Fibroblast of lung (primary cell): ENCODE measurements at regions not wholly inside any gene's neighbourhood (a gene's known extent, or its start where the extent isn't known, plus 50 kb on each side); places are given as distances from the start of the nearest gene placed in this dataset.

Experiments used
- DNase-seq, 2 donors: peaks; one replicate each; pipeline versions ENCODE4 v3.0.0 to v3.0.0-alpha.2; 2010; ENCODE audit warnings: low read depth in 2 of 2
- H2AFZ ChIP-seq: 2 replicates; pipeline ENCODE4 v1.5.1; 2012; ENCODE audit warnings: low read length, control low read depth, inconsistent platforms
- H3K27ac ChIP-seq: 2 replicates; pipeline ENCODE4 v1.5.1; 2011; ENCODE audit warnings: low read length, control low read depth; ENCODE audit not compliant: insufficient read depth
- H3K27me3 ChIP-seq: 2 replicates; pipeline ENCODE4 v1.5.1; 2011; ENCODE audit warnings: mild to moderate bottlenecking, low read length; ENCODE audit not compliant: control insufficient read depth, insufficient read depth
- H3K36me3 ChIP-seq: 2 replicates; pipeline ENCODE4 v1.5.1; 2011; ENCODE audit warnings: low read length; ENCODE audit not compliant: control insufficient read depth, insufficient read depth
- H3K4me1 ChIP-seq: 2 replicates; pipeline ENCODE4 v1.5.1; 2011; ENCODE audit warnings: low read length; ENCODE audit not compliant: control insufficient read depth, insufficient read depth; ENCODE audit errors: extremely low read depth
- H3K4me2 ChIP-seq: 2 replicates; pipeline ENCODE4 v1.5.1; 2011; ENCODE audit warnings: low read length, control low read depth; ENCODE audit not compliant: insufficient read depth; ENCODE audit errors: extremely low read depth
- H3K4me3 ChIP-seq, 4 experiments: fragments of 200-600 bp in 1 of 4; sonication (generic) in 1 of 4; replicated peaks in 1 of 4; 2 replicates each; pipeline ENCODE4 v1.5.1; 2011 to 2016; ENCODE audit warnings: low read length in 4 of 4, low read depth in 3 of 4, mild to moderate bottlenecking in 3 of 4, control low read depth in 2 of 4, inconsistent platforms in 1 of 4, mixed read lengths in 1 of 4; ENCODE audit not compliant: insufficient read depth in 1 of 4; ENCODE audit errors: control extremely low read depth in 1 of 4
- H3K79me2 ChIP-seq: 2 replicates; pipeline ENCODE4 v1.5.1; 2012; ENCODE audit warnings: mild to moderate bottlenecking, low read length, inconsistent platforms; ENCODE audit not compliant: control insufficient read depth, insufficient read depth
- H3K9ac ChIP-seq: 2 replicates; pipeline ENCODE4 v1.5.1; 2011; ENCODE audit warnings: mild to moderate bottlenecking, low read length, control low read depth; ENCODE audit not compliant: insufficient read depth
- H3K9me3 ChIP-seq: 2 replicates; pipeline ENCODE4 v1.5.1; 2012; ENCODE audit warnings: low read depth, low read length; ENCODE audit not compliant: control insufficient read depth, insufficient read depth
- H4K20me1 ChIP-seq: 2 replicates; pipeline ENCODE4 v1.5.1; 2011; ENCODE audit warnings: low read length; ENCODE audit not compliant: control insufficient read depth, insufficient read depth; ENCODE audit errors: extremely low read depth
- EZH2 ChIP-seq: IDR thresholded peaks from 2 replicates; pipeline ENCODE4 v1.5.1; 2012; ENCODE audit warnings: low read length, control low read depth, mild to moderate bottlenecking; ENCODE audit errors: missing control alignments
- TF ChIP-seq, protein P1 (sequence below), 2 donors: IDR thresholded peaks in 1 of 2; conservative IDR thresholded peaks in 1 of 2; 1 replicate in 1 of 2; 2 replicates in 1 of 2; pipeline ENCODE4 v1.5.1; 2011 to 2012; ENCODE audit warnings: low read length in 2 of 2, control low read depth in 1 of 2, inconsistent platforms in 1 of 2, low read depth in 1 of 2, mild to moderate bottlenecking in 1 of 2

DNA sequence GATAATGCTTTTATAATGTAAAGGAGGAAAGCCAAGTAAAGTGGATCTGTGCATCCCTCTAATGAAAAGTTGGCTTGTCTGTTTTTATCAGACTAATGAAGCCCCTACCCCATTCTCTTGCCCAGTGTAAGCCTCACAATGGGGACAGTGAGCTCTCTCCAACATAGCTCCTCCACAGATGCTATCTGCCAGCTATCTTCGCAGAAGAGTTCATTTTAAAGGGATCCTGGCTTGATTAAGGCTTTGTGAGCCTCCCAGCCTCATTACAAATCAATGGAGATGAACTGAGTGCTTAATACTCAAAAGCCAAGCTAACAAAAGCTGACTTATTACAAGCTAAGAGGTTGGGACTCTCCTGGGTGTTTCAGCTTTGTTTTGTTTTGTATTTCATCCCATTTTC, 514.7 kb downstream of the NUF2 start:
- Histone ChIP-seq H3K4me1 (no peaks in the 10 kb centered on the region), H3K27me3 (no peaks in the 10 kb centered on the region), H2AFZ (no peak overlapping the region), H3K4me2 (no peak overlapping the region), H3K27ac (no peak overlapping the region), H3K79me2 (no peaks in the 10 kb centered on the region), H4K20me1 (no peaks in the 10 kb centered on the region), H3K4me3 (no peak overlapping the region), H3K36me3 (no peaks in the 10 kb centered on the region), H3K9ac (no peak overlapping the region), H3K9me3 (no peaks in the 10 kb centered on the region)
- TF ChIP-seq EZH2 = no peak
- TF ChIP-seq, protein P1, sequence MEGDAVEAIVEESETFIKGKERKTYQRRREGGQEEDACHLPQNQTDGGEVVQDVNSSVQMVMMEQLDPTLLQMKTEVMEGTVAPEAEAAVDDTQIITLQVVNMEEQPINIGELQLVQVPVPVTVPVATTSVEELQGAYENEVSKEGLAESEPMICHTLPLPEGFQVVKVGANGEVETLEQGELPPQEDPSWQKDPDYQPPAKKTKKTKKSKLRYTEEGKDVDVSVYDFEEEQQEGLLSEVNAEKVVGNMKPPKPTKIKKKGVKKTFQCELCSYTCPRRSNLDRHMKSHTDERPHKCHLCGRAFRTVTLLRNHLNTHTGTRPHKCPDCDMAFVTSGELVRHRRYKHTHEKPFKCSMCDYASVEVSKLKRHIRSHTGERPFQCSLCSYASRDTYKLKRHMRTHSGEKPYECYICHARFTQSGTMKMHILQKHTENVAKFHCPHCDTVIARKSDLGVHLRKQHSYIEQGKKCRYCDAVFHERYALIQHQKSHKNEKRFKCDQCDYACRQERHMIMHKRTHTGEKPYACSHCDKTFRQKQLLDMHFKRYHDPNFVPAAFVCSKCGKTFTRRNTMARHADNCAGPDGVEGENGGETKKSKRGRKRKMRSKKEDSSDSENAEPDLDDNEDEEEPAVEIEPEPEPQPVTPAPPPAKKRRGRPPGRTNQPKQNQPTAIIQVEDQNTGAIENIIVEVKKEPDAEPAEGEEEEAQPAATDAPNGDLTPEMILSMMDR (conservative IDR thresholded peaks at IDR 0.05 in 1 of 2, IDR thresholded peaks at IDR 0.05 in 1 of 2; ENCODE audit: low read depth in 1 of 2, low read length in 2 of 2) = no peak
- no peak for DNase-seq

DNA sequence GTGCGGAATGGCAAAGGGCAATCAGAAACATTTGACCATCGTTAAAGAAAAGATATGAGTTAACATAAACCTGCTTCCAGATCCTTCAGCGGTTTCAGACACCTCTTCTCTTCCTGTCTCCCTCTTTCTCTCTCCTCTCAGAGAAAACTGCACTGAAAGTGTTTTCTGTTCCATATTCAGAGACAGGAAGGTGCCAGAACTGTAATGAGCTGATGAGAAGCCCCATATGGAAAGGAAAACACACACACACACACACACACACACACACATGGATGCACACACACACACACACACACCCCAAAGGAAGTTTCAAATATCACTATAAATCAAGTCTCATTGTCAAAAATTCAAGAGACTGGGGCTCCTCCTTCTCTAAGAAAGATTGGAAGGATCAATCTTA, 515.5 kb downstream of the NUF2 start:
- TF ChIP-seq EZH2 = no peak
- TF ChIP-seq, protein P1 (conservative IDR thresholded peaks at IDR 0.05 in 1 of 2, IDR thresholded peaks at IDR 0.05 in 1 of 2; ENCODE audit: low read depth in 1 of 2, low read length in 2 of 2) = no peak
- H3K79me2 ChIP-seq = no peaks in the 10 kb centered on the region
- H3K4me1 ChIP-seq = no peaks in the 10 kb centered on the region
- no peaks in the 10 kb centered on the region for H3K9me3 ChIP-seq
- H3K9ac ChIP-seq = no peak overlapping the region
- no peak overlapping the region for H2AFZ ChIP-seq
- DNase-seq = no peak
- H3K27ac ChIP-seq = no peak overlapping the region
- no peaks in the 10 kb centered on the region for H4K20me1 ChIP-seq
- no peak overlapping the region for H3K4me2 ChIP-seq
- H3K36me3 ChIP-seq = no peaks in the 10 kb centered on the region
- no peak overlapping the region for H3K4me3 ChIP-seq
- H3K27me3 ChIP-seq = no peaks in the 10 kb centered on the region

DNA sequence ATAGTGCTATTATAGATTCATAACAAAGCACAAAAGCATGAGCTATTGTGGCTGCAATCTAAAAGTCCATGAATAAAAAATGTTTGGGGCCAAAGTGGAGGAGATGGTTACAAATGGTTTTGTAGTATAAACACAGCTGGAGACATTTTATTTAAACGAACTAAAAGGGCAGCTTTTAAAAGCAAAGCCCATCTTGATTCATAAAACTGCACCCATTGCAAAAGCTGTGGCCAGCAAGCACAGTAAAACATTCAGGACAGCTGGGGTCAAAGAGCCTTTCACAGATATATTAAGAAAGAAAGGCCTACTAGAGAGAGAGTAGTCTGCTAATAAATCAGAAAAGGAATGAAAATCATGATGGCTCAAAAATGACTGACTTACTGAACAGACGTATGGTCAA, 520.8 kb downstream of the NUF2 start:
- Histone ChIP-seq H4K20me1 (no peaks in the 10 kb centered on the region), H3K9me3 (no peaks in the 10 kb centered on the region), H3K27me3 (no peaks in the 10 kb centered on the region), H3K4me3 (no peak overlapping the region), H3K79me2 (no peaks in the 10 kb centered on the region), H3K36me3 (no peaks in the 10 kb centered on the region), H3K4me2 (no peak overlapping the region), H3K4me1 (peaks cover 2% of the 10 kb centered on the region), H2AFZ (no peak overlapping the region), H3K27ac (no peak overlapping the region), H3K9ac (no peak overlapping the region)
- peak; percentile 10 to 77 for DNase-seq
- TF ChIP-seq, protein P1 (conservative IDR thresholded peaks at IDR 0.05 in 1 of 2, IDR thresholded peaks at IDR 0.05 in 1 of 2; ENCODE audit: low read depth in 1 of 2, low read length in 2 of 2) = no peak
- TF ChIP-seq EZH2 = no peak
